Liver (tissue), 8 donors: ENCODE measurements at regions not wholly inside any gene's neighbourhood (a gene's known extent, or its start where the extent isn't known, plus 50 kb on each side); places are given as distances from the start of the nearest gene placed in this dataset.

ENCODE experiments used
- DNase-seq: peaks from one replicate; pipeline ENCODE4 v3.0.0-alpha.2; 2017; ENCODE audit warnings: low spot score
- H3K27ac ChIP-seq, 2 donors: one replicate each; pipeline ENCODE4 v1.7.0; 2013; ENCODE audit warnings: inconsistent platforms in 2 of 2, low read length in 2 of 2, control low read depth in 1 of 2, low read depth in 1 of 2, mild to moderate bottlenecking in 1 of 2
- H3K27me3 ChIP-seq, 4 donors: one replicate each; pipeline versions ENCODE4 v1.6.1 to v1.7.0; 2013; ENCODE audit warnings: low read length in 3 of 4, inconsistent platforms in 1 of 4, mild to moderate bottlenecking in 1 of 4, moderate library complexity in 1 of 4; ENCODE audit not compliant: control insufficient read depth in 4 of 4, insufficient read depth in 4 of 4
- H3K36me3 ChIP-seq, 4 donors: one replicate each; pipeline versions ENCODE4 v1.6.1 to v1.7.0; 2013; ENCODE audit warnings: low read length in 3 of 4, mild to moderate bottlenecking in 3 of 4, low read depth in 1 of 4, moderate library complexity in 1 of 4; ENCODE audit not compliant: control insufficient read depth in 4 of 4, insufficient read depth in 3 of 4
- H3K4me1 ChIP-seq, 4 donors: one replicate each; pipeline versions ENCODE4 v1.6.1 to v1.7.0; 2013; ENCODE audit warnings: low read length in 3 of 4, mild to moderate bottlenecking in 3 of 4, moderate library complexity in 1 of 4; ENCODE audit not compliant: control insufficient read depth in 4 of 4, insufficient read depth in 4 of 4
- H3K4me3 ChIP-seq, 3 donors: one replicate each; pipeline versions ENCODE4 v1.6.1 to v1.7.0; 2013; ENCODE audit warnings: low read length in 3 of 3, control low read depth in 1 of 3, low read depth in 1 of 3, mild to moderate bottlenecking in 1 of 3
- H3K9ac ChIP-seq, 2 donors: one replicate each; pipeline ENCODE4 v1.7.0; 2013; ENCODE audit warnings: low read length in 2 of 2, mild to moderate bottlenecking in 2 of 2, moderate library complexity in 2 of 2, control low read depth in 1 of 2, low read depth in 1 of 2
- H3K9me3 ChIP-seq, 4 donors: one replicate each; pipeline versions ENCODE4 v1.6.1 to v1.7.0; 2013; ENCODE audit warnings: low read length in 3 of 4; ENCODE audit not compliant: control insufficient read depth in 4 of 4
- ATF3 ChIP-seq: IDR thresholded peaks from 2 replicates; pipeline ENCODE4 v1.6.1; 2016; ENCODE audit warnings: antibody characterized with exemption
- CTCF ChIP-seq: fragments of 150-350 bp; IDR thresholded peaks from 2 replicates; pipeline ENCODE4 v1.5.1; 2017; ENCODE audit warnings: improper control_type of control experiment, low read depth, low read length; ENCODE audit not compliant: missing input control
- EGR1 ChIP-seq, 2 donors: IDR thresholded peaks; 2 replicates each; pipeline ENCODE4 v1.6.1; 2016 to 2018; ENCODE audit warnings: antibody characterized with exemption in 2 of 2, low read depth in 2 of 2
- FOXA1 ChIP-seq: IDR thresholded peaks from 2 replicates; pipeline ENCODE4 v1.6.1; 2016; ENCODE audit warnings: antibody characterized with exemption
- FOXA2 ChIP-seq: IDR thresholded peaks from 2 replicates; pipeline ENCODE4 v1.6.1; 2016; ENCODE audit warnings: antibody characterized with exemption
- GABPA ChIP-seq, 2 donors: IDR thresholded peaks in 1 of 2; conservative IDR thresholded peaks in 1 of 2; 2 replicates each; pipeline ENCODE4 v1.6.1; 2016; ENCODE audit warnings: antibody characterized with exemption in 2 of 2, mild to moderate bottlenecking in 1 of 2, moderate library complexity in 1 of 2
- HNF4A ChIP-seq, 2 donors: conservative IDR thresholded peaks; 2 replicates each; pipeline ENCODE4 v1.6.1; 2016; ENCODE audit warnings: antibody characterized with exemption in 2 of 2, mild to moderate bottlenecking in 2 of 2
- JUND ChIP-seq, 2 donors: IDR thresholded peaks; 2 replicates each; pipeline ENCODE4 v1.6.1; 2016; ENCODE audit warnings: antibody characterized with exemption in 2 of 2
- MAX ChIP-seq: IDR thresholded peaks from 2 replicates; pipeline ENCODE4 v1.6.1; 2016; ENCODE audit warnings: antibody characterized with exemption
- NR2F2 ChIP-seq: IDR thresholded peaks from 2 replicates; pipeline ENCODE4 v1.6.1; 2016; ENCODE audit warnings: antibody characterized with exemption
- RAD21 ChIP-seq, 2 donors: IDR thresholded peaks; 2 replicates each; pipeline ENCODE4 v1.6.1; 2016; ENCODE audit warnings: antibody characterized with exemption in 2 of 2, mild to moderate bottlenecking in 2 of 2
- REST ChIP-seq: IDR thresholded peaks from 2 replicates; pipeline ENCODE4 v1.6.1; 2016; ENCODE audit warnings: antibody characterized with exemption, mild to moderate bottlenecking
- RXRA ChIP-seq, 2 donors: IDR thresholded peaks; 2 replicates each; pipeline ENCODE4 v1.6.1; 2017 to 2018; ENCODE audit warnings: antibody characterized with exemption in 2 of 2, mild to moderate bottlenecking in 1 of 2
- SP1 ChIP-seq: IDR thresholded peaks from 2 replicates; pipeline ENCODE4 v1.6.1; 2018; ENCODE audit warnings: antibody characterized with exemption, mild to moderate bottlenecking
- YY1 ChIP-seq: IDR thresholded peaks from 2 replicates; pipeline ENCODE4 v1.6.1; 2016; ENCODE audit warnings: antibody characterized with exemption, mild to moderate bottlenecking
- ZBTB33 ChIP-seq: IDR thresholded peaks from 2 replicates; pipeline ENCODE4 v1.6.1; 2016; ENCODE audit warnings: antibody characterized with exemption
- WGBS: extraction: QIAGEN DNeasy Blood & Tissue Kit; methylation state at CpG from one replicate; pipeline ENCODE4 v1.1.7; 2013; 5-methylcytosine and 5-hydroxymethylcytosine counted together
- donor health status: healthy.
- donor health status: healthy.
- donor health status: healthy.
- donor health status: healthy.
- donor health status: healthy.

- TF ChIP-seq NR2F2 (no peak), MAX (no peak), YY1 (no peak), ZBTB33 (no peak), RAD21 (IDR thresholded peaks at IDR 0.05) (no peak), REST (no peak)
These were observed 60.2 kb upstream of the HIVEP1 start for GRCh38 chr6:11951868-11952267.

GRCh38 chr6:11950109-11950508 is 62.0 kb upstream of the HIVEP1 start:
- DNase-seq = no peak
- Histone ChIP-seq H3K9me3 (no peaks in the 10 kb centered on the region), H3K27me3 (no peaks in the 10 kb centered on the region), H3K36me3 (no peaks in the 10 kb centered on the region), H3K27ac (no peak overlapping the region), H3K4me3 (no peak overlapping the region), H3K4me1 (no peaks in the 10 kb centered on the region), H3K9ac (no peak overlapping the region)
- TF ChIP-seq ZBTB33 (no peak), YY1 (no peak), JUND (IDR thresholded peaks at IDR 0.05) (no peak), REST (no peak), RAD21 (IDR thresholded peaks at IDR 0.05) (no peak), HNF4A (conservative IDR thresholded peaks at IDR 0.05) (no peak), NR2F2 (no peak), SP1 (no peak), GABPA (IDR thresholded peaks at IDR 0.05 in 1 of 2, conservative IDR thresholded peaks at IDR 0.05 in 1 of 2) (no peak), EGR1 (IDR thresholded peaks at IDR 0.05; ENCODE audit: low read depth in 2 of 2) (no peak), ATF3 (no peak), MAX (no peak), RXRA (IDR thresholded peaks at IDR 0.05) (no peak), CTCF (no peak), FOXA2 (no peak), FOXA1 (no peak)
- 63% methylated on average over 2 of the region's 2 CpGs for WGBS

More at GRCh38 chr6:11951868-11952267, 60.2 kb upstream of the HIVEP1 start:
- no peaks in the 10 kb centered on the region for H3K9me3 ChIP-seq
- 87% methylated on average over 3 of the region's 3 CpGs for WGBS
- no peak overlapping the region for H3K27ac ChIP-seq
- DNase-seq = no peak
- H3K4me1 ChIP-seq = no peaks in the 10 kb centered on the region
- no peaks in the 10 kb centered on the region for H3K27me3 ChIP-seq
- H3K4me3 ChIP-seq = no peak overlapping the region
- no peak overlapping the region for H3K9ac ChIP-seq
- H3K36me3 ChIP-seq = no peaks in the 10 kb centered on the region
